PC-3 (cell line): ENCODE measurements at regions not wholly inside any gene's neighbourhood (a gene's known extent, or its start where the extent isn't known, plus 50 kb on each side); places are given as distances from the start of the nearest gene placed in this dataset.

Experiments
- ATAC-seq: fragments of 200-7000 bp; cut with Tn5 transposase; 2 replicates; pipeline ENCODE4 v1.9.1; 2020; ENCODE audit warnings: mild to moderate bottlenecking, moderate library complexity
- BruUV-seq: library from RNA; stranded (reverse); fragments of 400-500 nt; replicated peaks from 2 replicates; lab custom pipeline; 2021; lab: Mats Ljungman, UMichigan
- CTCF ChIA-PET: fragments of 300-600 bp; sonication (Branson Sonifier 250); formaldehyde crosslinking; loops from one replicate; lab custom pipeline; 2022; ENCODE audit warnings: antibody characterized with exemption; lab: Charles Lee
- POLR2A ChIA-PET: fragments of 300-600 bp; sonication (Branson Sonifier 250); formaldehyde crosslinking; loops from one replicate; lab custom pipeline; 2022; ENCODE audit warnings: antibody characterized with exemption; ENCODE audit not compliant: unreplicated experiment; lab: Charles Lee
- DNase-seq: peaks from one replicate; pipeline ENCODE4 v3.0.0-alpha.2; 2015
- H2AFZ ChIP-seq: fragments of 300-600 bp; sonication (generic); 2 replicates; pipeline ENCODE4 v1.6.0; 2016; ENCODE audit warnings: antibody characterized with exemption, low read length
- H3F3A ChIP-seq: fragments of 300-600 bp; sonication (generic); one replicate; pipeline ENCODE4 v1.6.0; 2017; ENCODE audit warnings: antibody characterized with exemption, low read length, control low read depth, mild to moderate bottlenecking; ENCODE audit not compliant: unreplicated experiment
- H3K27ac ChIP-seq: fragments of 300-600 bp; sonication (generic); 2 replicates; pipeline ENCODE4 v1.5.1; 2016; ENCODE audit warnings: mild to moderate bottlenecking, low read length
- H3K27me3 ChIP-seq: fragments of 300-600 bp; sonication (generic); 2 replicates; pipeline ENCODE4 v1.6.1; 2016; ENCODE audit warnings: low read length, mixed read lengths
- H3K36me3 ChIP-seq: fragments of 300-600 bp; sonication (generic); 2 replicates; pipeline ENCODE4 v1.6.1; 2016; ENCODE audit warnings: low read depth, mixed run types, low read length, mixed read lengths
- H3K4me1 ChIP-seq: fragments of 300-600 bp; sonication (generic); 2 replicates; pipeline ENCODE4 v1.5.1; 2016; ENCODE audit warnings: low read length; ENCODE audit not compliant: insufficient read depth
- H3K4me2 ChIP-seq: fragments of 300-600 bp; sonication (generic); 2 replicates; pipeline ENCODE4 v1.6.0; 2016; ENCODE audit warnings: low read length
- H3K4me3 ChIP-seq: fragments of 300-600 bp; sonication (generic); 2 replicates; pipeline ENCODE4 v1.5.1; 2016; ENCODE audit warnings: mild to moderate bottlenecking, low read length, mixed read lengths
- H3K79me2 ChIP-seq: fragments of 300-600 bp; sonication (generic); 2 replicates; pipeline ENCODE4 v1.6.1; 2017; ENCODE audit warnings: low read length, mixed read lengths
- H3K9ac ChIP-seq: fragments of 300-600 bp; sonication (generic); 2 replicates; pipeline ENCODE4 v1.6.0; 2016; ENCODE audit warnings: mild to moderate bottlenecking, low read length
- H3K9me2 ChIP-seq: fragments of 300-600 bp; sonication (generic); replicated peaks from 2 replicates; pipeline ENCODE4 v1.6.1; 2016; ENCODE audit warnings: mixed run types, low read length, mixed read lengths
- H3K9me3 ChIP-seq: fragments of 300-600 bp; sonication (generic); 2 replicates; pipeline ENCODE4 v1.6.1; 2016; ENCODE audit warnings: low read length, mixed read lengths
- H4K20me1 ChIP-seq: fragments of 300-600 bp; sonication (generic); 2 replicates; pipeline ENCODE4 v1.6.1; 2016; ENCODE audit warnings: low read length, mixed read lengths
- EZH2 ChIP-seq: fragments of 300-600 bp; sonication (generic); IDR thresholded peaks from one replicate; pipeline ENCODE4 v1.6.1; 2017; ENCODE audit warnings: antibody characterized with exemption, mild to moderate bottlenecking, low read length; ENCODE audit not compliant: unreplicated experiment
- EZH2phosphoT487 ChIP-seq: fragments of 300-600 bp; sonication (generic); IDR thresholded peaks from 2 replicates; pipeline ENCODE4 v1.6.1; 2018; ENCODE audit warnings: mild to moderate bottlenecking, antibody characterized with exemption, low read length, borderline replicate concordance
- intact Hi-C: fragments of 100-400 bp; cut with micrococcal nuclease; formaldehyde crosslinking; loops from 2 replicates; pipeline ENCODE4 v1.9.0; 2023
- TF ChIP-seq, protein P1 (sequence below): fragments of 300-600 bp; sonication (generic); conservative IDR thresholded peaks from 2 replicates; pipeline ENCODE4 v1.5.1; 2017; ENCODE audit warnings: antibody characterized with exemption, low read depth, mild to moderate bottlenecking, low read length

GRCh38 chr10:6310977-6311376 lies 108.2 kb downstream of the PFKFB3 start:
- no peaks in the 10 kb centered on the region for H3K27me3 ChIP-seq
- ChIA-PET POLR2A (interaction anchor here (0.7 kb wide), 1 partner anchor 204 kb away, joined by 4 read pairs; no protein-coding TSS in a partner anchor), CTCF (no interaction called here)
- no peak overlapping the region for H3K4me3 ChIP-seq
- ATAC-seq (no peak), DNase-seq (no peak)
- H3F3A ChIP-seq, result no peaks in the 10 kb centered on the region
- no peak overlapping the region for H3K27ac ChIP-seq
- H3K9me2 ChIP-seq, result no peaks in the 10 kb centered on the region
- H3K79me2 ChIP-seq, result no peaks in the 10 kb centered on the region
- H3K36me3 ChIP-seq, result no peaks in the 10 kb centered on the region
- no TSS peak for BruUV-seq
- no peaks in the 10 kb centered on the region for H4K20me1 ChIP-seq
- no peak for TF ChIP-seq EZH2phosphoT487
- TF ChIP-seq, protein P1, sequence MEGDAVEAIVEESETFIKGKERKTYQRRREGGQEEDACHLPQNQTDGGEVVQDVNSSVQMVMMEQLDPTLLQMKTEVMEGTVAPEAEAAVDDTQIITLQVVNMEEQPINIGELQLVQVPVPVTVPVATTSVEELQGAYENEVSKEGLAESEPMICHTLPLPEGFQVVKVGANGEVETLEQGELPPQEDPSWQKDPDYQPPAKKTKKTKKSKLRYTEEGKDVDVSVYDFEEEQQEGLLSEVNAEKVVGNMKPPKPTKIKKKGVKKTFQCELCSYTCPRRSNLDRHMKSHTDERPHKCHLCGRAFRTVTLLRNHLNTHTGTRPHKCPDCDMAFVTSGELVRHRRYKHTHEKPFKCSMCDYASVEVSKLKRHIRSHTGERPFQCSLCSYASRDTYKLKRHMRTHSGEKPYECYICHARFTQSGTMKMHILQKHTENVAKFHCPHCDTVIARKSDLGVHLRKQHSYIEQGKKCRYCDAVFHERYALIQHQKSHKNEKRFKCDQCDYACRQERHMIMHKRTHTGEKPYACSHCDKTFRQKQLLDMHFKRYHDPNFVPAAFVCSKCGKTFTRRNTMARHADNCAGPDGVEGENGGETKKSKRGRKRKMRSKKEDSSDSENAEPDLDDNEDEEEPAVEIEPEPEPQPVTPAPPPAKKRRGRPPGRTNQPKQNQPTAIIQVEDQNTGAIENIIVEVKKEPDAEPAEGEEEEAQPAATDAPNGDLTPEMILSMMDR, result no peak
- no peak for TF ChIP-seq EZH2
- H3K9me3 ChIP-seq, result no peaks in the 10 kb centered on the region
- H3K9ac ChIP-seq, result no peak overlapping the region
- intact Hi-C loops, result no loop called here
- peaks cover 22% of the 10 kb centered on the region for H3K4me1 ChIP-seq
- H2AFZ ChIP-seq, result no peak overlapping the region
- H3K4me2 ChIP-seq, result no peak overlapping the region

DNA sequence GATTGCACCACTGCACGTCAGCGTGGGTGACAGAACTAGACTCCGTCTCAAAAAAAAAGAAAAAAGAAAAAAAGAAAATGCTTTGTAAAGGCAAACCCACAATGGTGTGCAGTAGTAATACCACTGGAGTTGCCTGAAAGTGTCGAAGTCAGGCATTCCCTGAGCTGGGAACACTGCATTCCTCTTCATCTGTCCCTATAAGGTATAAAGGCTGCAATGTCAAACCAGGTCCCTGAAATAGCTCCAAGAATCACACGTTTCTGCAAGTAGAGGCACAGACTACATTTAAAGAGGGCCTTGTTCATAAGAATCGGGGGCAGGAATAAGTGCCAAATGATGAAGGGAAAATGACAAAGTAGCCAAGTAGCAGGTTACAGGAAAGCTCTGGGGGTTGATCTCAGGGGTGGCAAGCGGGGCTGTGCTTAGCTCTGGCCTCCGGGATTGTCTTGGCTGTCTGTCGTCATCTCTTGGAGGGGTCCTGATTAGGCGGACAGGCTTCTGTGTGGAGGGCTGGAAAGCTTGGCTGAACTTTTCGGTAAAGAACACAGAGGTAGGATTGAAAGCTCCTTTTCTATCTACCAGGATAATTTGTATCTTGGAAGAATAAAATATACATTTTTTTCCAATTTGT lies 109.1 kb downstream of the PFKFB3 start:
- Histone ChIP-seq H3K36me3 (no peaks in the 10 kb centered on the region), H2AFZ (no peak overlapping the region), H3K4me2 (no peak overlapping the region), H3K27me3 (no peaks in the 10 kb centered on the region), H3K79me2 (no peaks in the 10 kb centered on the region), H4K20me1 (no peaks in the 10 kb centered on the region), H3K4me3 (no peak overlapping the region), H3K9ac (no peak overlapping the region), H3F3A (no peaks in the 10 kb centered on the region), H3K27ac (no peak overlapping the region), H3K9me2 (no peaks in the 10 kb centered on the region), H3K4me1 (peaks cover 22% of the 10 kb centered on the region), H3K9me3 (no peaks in the 10 kb centered on the region)
- intact Hi-C loops, result no loop called here
- POLR2A ChIA-PET, result no interaction called here
- DNase-seq, result no peak
- no TSS peak for BruUV-seq
- no peak for ATAC-seq
- no peak for TF ChIP-seq EZH2
- CTCF ChIA-PET, result no interaction called here

DNA sequence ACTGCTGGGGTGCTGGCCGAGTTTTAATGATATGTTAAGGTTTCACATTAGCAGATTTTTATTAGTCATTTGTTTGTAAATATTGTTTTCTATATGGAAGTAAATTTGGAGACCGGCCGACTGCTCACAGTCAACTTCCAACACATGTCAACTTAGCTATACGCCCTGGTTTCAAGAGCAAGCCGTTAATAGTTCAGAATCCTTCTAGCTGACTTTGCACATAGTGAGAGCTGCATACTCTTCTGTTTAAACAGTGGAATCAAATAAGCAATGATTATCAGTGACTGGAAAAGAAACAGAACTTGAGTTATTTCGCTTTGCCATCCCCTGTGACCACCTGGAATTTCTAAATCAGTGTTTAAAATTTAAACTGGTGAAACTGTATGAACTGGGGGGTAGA lies 109.9 kb downstream of the PFKFB3 start:
- no peak overlapping the region for H3K9ac ChIP-seq
- intact Hi-C loops, result no loop called here
- no peaks in the 10 kb centered on the region for H3K79me2 ChIP-seq
- no peak overlapping the region for H3K4me2 ChIP-seq
- H3K9me3 ChIP-seq, result no peaks in the 10 kb centered on the region
- no peaks in the 10 kb centered on the region for H3K36me3 ChIP-seq
- DNase-seq, result no peak
- H3K27ac ChIP-seq, result no peak overlapping the region
- peaks cover 22% of the 10 kb centered on the region for H3K4me1 ChIP-seq
- ChIA-PET CTCF (no interaction called here), POLR2A (no interaction called here)
- H3K9me2 ChIP-seq, result no peaks in the 10 kb centered on the region
- no TSS peak for BruUV-seq
- H3F3A ChIP-seq, result no peaks in the 10 kb centered on the region
- H3K4me3 ChIP-seq, result no peak overlapping the region
- TF ChIP-seq, protein P1, result no peak
- TF ChIP-seq EZH2 (no peak), EZH2phosphoT487 (no peak)
- H2AFZ ChIP-seq, result no peak overlapping the region
- no peak for ATAC-seq
- H3K27me3 ChIP-seq, result no peaks in the 10 kb centered on the region
- no peaks in the 10 kb centered on the region for H4K20me1 ChIP-seq
